Lower leg skin (tissue), 3 donors: ENCODE measurements at regions not wholly inside any gene's neighbourhood (a gene's known extent, or its start where the extent isn't known, plus 50 kb on each side); places are given as distances from the start of the nearest gene placed in this dataset.

Experiments used
- POLR2A ChIP-seq, 2 donors: fragments of 450-650 bp; IDR thresholded peaks; one replicate each; pipeline ENCODE4 v1.6.1; 2016 to 2017; ENCODE audit warnings: antibody characterized with exemption in 2 of 2, mild to moderate bottlenecking in 1 of 2, moderate library complexity in 1 of 2
- TF ChIP-seq, protein P1 (sequence below), 3 donors: fragments of 450-650 bp; IDR thresholded peaks; one replicate each; pipeline ENCODE4 v1.5.1; 2016; ENCODE audit warnings: antibody characterized with exemption in 3 of 3, mild to moderate bottlenecking in 3 of 3, moderate library complexity in 2 of 3

DNA sequence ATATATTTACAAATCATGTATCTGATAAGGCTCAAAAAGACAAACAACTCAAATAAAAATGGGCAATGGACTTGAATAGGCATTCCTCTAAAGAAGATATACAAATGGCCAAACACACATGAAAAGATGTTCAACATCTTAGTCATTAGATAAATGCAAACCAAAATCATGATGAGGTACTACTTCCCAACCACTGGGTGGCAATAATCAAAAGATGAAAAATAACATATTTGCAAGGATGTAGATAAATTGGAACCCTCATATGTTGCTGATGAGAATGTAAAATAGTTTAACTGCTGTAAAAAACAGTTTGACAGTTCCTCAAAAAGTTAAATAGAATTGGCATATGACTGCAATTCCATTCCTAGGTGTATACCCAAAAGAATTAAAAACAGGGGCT, 132.3 kb downstream of the TTC32 start:
- TF ChIP-seq, protein P1, sequence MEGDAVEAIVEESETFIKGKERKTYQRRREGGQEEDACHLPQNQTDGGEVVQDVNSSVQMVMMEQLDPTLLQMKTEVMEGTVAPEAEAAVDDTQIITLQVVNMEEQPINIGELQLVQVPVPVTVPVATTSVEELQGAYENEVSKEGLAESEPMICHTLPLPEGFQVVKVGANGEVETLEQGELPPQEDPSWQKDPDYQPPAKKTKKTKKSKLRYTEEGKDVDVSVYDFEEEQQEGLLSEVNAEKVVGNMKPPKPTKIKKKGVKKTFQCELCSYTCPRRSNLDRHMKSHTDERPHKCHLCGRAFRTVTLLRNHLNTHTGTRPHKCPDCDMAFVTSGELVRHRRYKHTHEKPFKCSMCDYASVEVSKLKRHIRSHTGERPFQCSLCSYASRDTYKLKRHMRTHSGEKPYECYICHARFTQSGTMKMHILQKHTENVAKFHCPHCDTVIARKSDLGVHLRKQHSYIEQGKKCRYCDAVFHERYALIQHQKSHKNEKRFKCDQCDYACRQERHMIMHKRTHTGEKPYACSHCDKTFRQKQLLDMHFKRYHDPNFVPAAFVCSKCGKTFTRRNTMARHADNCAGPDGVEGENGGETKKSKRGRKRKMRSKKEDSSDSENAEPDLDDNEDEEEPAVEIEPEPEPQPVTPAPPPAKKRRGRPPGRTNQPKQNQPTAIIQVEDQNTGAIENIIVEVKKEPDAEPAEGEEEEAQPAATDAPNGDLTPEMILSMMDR (IDR thresholded peaks at IDR 0.05): no peak
- TF ChIP-seq POLR2A (IDR thresholded peaks at IDR 0.05): no peak
